IPS-20b (cell line): ENCODE measurements at regions not wholly inside any gene's neighbourhood (a gene's known extent, or its start where the extent isn't known, plus 50 kb on each side); places are given as distances from the start of the nearest gene placed in this dataset.
"Not testable (repeated sequence)": the region's sequence is repeated elsewhere in the genome, so short reads cannot be mapped to it uniquely, and the experiment has no call there.

Experiments
- H3K27ac ChIP-seq: one replicate; pipeline ENCODE4 v1.5.1; 2013; ENCODE audit warnings: low read length
- H3K27me3 ChIP-seq: 2 replicates; pipeline ENCODE4 v1.6.1; 2013; ENCODE audit warnings: mild to moderate bottlenecking, low read length, inconsistent platforms; ENCODE audit not compliant: insufficient read depth
- H3K36me3 ChIP-seq: 2 replicates; pipeline ENCODE4 v1.6.1; 2013; ENCODE audit warnings: low read depth, mild to moderate bottlenecking, inconsistent platforms, low read length, moderate library complexity; ENCODE audit not compliant: insufficient read depth
- H3K4me1 ChIP-seq: 2 replicates; pipeline ENCODE4 v1.6.1; 2013; ENCODE audit warnings: mild to moderate bottlenecking, control low read depth, inconsistent platforms, low read length, moderate library complexity; ENCODE audit not compliant: insufficient read depth
- H3K4me3 ChIP-seq: 2 replicates; pipeline ENCODE4 v1.5.1; 2013; ENCODE audit warnings: mild to moderate bottlenecking, low read length, inconsistent platforms
- H3K9ac ChIP-seq: 2 replicates; pipeline ENCODE4 v1.6.1; 2013; ENCODE audit warnings: low read depth, mild to moderate bottlenecking, inconsistent platforms, low read length, moderate library complexity
- H3K9me3 ChIP-seq: 2 replicates; pipeline ENCODE4 v1.6.1; 2013; ENCODE audit warnings: mild to moderate bottlenecking, low read depth, low read length, inconsistent platforms; ENCODE audit not compliant: insufficient read depth

DNA sequence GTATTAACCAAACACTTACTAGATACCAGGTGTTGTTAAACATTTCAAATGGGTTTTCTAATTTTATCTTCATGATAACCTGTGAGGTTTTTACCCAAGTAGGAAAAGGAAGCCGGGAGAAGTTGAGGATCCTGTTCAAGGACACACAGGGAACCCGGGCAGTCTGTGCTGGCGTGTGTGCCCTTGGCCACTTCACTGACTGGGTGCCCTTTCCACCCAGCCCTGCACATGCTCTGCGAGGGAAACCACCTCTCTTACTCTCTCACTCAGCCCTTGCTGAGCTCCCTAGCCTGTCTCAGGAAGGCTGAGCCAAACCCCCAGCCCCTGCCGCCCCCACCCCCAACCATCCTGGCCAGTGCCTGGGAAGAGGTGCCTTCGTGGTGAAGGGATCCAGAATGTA is 51.8 kb downstream of the TEX44 start:
- no peak overlapping the region for H3K9ac ChIP-seq
- H3K9me3 ChIP-seq = no peaks in the 10 kb centered on the region
- H3K4me1 ChIP-seq = no peaks in the 10 kb centered on the region; the same call in 1 of the 2 replicates
- no peak overlapping the region for H3K4me3 ChIP-seq
- H3K27me3 ChIP-seq = no peaks in the 10 kb centered on the region
- no peak overlapping the region for H3K27ac ChIP-seq
- H3K36me3 ChIP-seq = no peaks in the 10 kb centered on the region

GRCh38 chr2:231646476-231646875 is 53.8 kb downstream of the TEX44 start:
- Histone ChIP-seq H3K36me3 (no peaks in the 10 kb centered on the region), H3K4me1 (no peaks in the 10 kb centered on the region; the same call in 1 of the 2 replicates), H3K27ac (no peak overlapping the region), H3K27me3 (no peaks in the 10 kb centered on the region), H3K9ac (no peak overlapping the region), H3K4me3 (no peak overlapping the region), H3K9me3 (no peaks in the 10 kb centered on the region)

GRCh38 chr2:231648579-231649174 is 56.0 kb downstream of the TEX44 start:
- Histone ChIP-seq H3K27ac (no peak overlapping the region), H3K27me3 (no peaks in the 10 kb centered on the region), H3K9ac (no peak overlapping the region), H3K4me1 (no peaks in the 10 kb centered on the region; the same call in 1 of the 2 replicates), H3K9me3 (no peaks in the 10 kb centered on the region), H3K36me3 (no peaks in the 10 kb centered on the region), H3K4me3 (no peak overlapping the region)

GRCh38 chr2:231651561-231651960 is 56.8 kb upstream of the PTMA start:
- H3K9me3 ChIP-seq, H3K4me3 ChIP-seq, H3K27me3 ChIP-seq, H3K4me1 ChIP-seq, H3K27ac ChIP-seq, H3K9ac ChIP-seq, H3K36me3 ChIP-seq: not testable (repeated sequence)

GRCh38 chr2:231655488-231655887 is 52.8 kb upstream of the PTMA start:
- Histone ChIP-seq H3K36me3 (no peaks in the 10 kb centered on the region), H3K4me3 (no peak overlapping the region; the same call in 1 of the 2 replicates), H3K9ac (peak overlapping the region; percentile 37; the same call in 1 of the 2 replicates), H3K27me3 (peaks cover 2% of the 10 kb centered on the region; the same call in 1 of the 2 replicates), H3K9me3 (no peaks in the 10 kb centered on the region), H3K27ac (no peak overlapping the region), H3K4me1 (peaks cover 9% of the 10 kb centered on the region; the same call in 1 of the 2 replicates)

DNA sequence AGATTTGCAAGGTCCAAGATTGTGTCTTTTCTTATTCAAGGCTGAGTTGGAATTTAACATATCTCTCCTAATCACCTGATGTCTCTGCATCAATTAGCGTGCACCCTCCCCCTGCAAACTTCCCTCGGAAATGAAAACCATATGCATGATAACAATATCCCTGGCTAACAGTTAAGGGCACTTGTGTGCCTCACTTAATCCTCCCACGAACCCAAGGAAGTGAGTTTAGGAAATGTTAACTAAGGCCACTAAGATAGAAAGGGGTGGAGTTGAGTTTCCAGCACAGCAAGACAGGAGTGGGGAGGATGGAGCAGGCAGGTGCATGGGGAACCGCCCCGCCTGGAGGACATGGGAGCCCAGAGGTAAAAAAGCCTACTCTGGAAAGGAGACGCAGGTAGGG is 52.4 kb upstream of the PTMA start:
- Histone ChIP-seq H3K36me3 (no peaks in the 10 kb centered on the region), H3K27ac (no peak overlapping the region), H3K9ac (no peak overlapping the region; the same call in 1 of the 2 replicates), H3K4me3 (no peak overlapping the region; the same call in 1 of the 2 replicates), H3K9me3 (no peaks in the 10 kb centered on the region), H3K4me1 (peaks cover 9% of the 10 kb centered on the region; the same call in 1 of the 2 replicates), H3K27me3 (peaks cover 6% of the 10 kb centered on the region; the same call in 1 of the 2 replicates)
